Fibroblast of skin of left biceps (primary cell): ENCODE measurements at regions not wholly inside any gene's neighbourhood (a gene's known extent, or its start where the extent isn't known, plus 50 kb on each side); places are given as distances from the start of the nearest gene placed in this dataset.
"Not testable (repeated sequence)": the region's sequence is repeated elsewhere in the genome, so short reads cannot be mapped to it uniquely, and the experiment has no call there.

Experiments used
- DNase-seq, 2 experiments: peaks; one replicate each; pipeline ENCODE4 v3.0.0-alpha.2; 2013; ENCODE audit warnings: low read depth in 2 of 2

DNA sequence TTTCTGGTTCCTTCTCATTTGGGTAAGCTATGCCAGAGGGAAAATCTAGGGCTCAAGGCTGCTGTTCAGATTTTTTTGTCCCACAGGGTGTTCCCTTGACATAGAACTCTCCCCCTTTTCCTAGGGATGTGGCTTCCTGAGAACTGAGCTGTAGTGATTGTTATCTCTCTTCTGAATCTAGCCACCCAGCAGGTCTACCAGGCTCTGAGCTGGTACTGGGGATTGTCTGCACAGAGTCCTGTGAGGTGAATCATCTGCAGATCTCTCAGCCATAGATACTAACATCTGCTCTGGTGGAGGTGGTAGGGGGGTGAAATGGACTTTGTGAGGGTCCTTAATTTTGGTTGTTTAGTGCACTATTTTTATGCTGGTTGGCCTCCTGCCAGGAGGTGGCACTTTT lies 167.3 kb upstream of the PGR start:
- no peak for DNase-seq

DNA sequence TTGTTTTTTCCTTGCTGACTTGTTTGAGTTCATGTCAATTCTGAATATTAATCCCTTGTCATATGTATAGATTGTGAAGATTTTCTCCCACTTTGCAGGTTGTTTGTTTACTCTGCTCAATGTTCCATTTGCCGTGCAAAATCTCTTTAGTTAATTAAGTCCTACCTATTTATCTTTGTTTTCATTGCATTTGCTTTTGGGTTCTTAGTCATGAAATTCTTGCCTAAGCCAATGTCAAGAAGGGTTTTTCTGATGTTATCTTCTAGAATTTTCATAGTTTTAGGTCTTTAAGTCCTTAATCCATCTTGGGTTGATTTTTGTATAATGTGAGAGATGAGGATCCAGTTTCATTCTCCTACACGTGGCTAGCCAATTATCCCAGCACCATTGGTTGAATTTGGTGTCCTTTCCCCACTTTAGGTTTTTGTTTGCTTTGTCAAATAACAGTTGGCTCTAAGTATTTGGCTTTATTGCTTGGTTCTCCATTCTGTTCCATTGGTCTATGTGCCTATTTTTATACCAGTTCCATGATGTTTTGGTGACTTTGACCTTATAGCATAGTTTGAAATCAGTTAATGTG lies 163.1 kb upstream of the PGR start:
- DNase-seq: no peak

DNA sequence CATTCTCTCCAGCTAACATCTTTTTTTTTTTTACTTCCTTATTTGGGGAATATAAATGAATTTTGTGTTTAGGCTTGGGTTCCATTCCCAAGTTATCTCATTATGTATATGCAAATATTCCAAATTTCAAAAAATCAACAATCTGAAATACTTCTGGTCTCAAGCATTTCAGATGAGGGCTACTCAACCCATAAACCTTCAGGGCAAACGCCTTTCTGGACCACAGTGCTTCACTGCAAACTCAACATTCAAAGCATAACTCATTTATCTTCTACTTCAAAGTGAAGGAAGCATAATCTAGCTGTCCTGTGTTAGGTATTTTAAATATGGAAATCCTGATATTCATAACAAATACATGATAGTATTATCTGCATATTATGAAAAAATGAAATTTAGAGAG lies 161.7 kb upstream of the PGR start:
- DNase-seq: no peak

DNA sequence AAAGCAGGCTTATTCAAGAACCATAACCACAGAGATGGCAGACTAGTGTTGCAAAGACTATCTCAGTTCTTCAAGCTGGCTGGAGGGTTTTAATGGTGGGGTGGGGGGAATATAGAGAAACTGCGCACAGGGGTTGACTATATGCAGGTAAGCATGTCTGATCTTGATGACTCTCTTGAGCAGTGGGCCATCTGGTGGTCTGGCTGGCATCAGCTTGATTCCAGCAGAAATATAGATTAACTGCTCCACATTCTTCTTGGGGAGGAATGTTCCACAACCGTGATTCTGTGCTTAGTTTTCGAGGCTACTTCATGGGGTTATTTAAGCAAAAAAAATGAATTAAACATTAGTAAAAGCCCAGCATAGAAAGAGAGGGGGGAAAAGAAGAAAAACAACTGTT lies 158.8 kb upstream of the PGR start:
- DNase-seq: no peak

DNA sequence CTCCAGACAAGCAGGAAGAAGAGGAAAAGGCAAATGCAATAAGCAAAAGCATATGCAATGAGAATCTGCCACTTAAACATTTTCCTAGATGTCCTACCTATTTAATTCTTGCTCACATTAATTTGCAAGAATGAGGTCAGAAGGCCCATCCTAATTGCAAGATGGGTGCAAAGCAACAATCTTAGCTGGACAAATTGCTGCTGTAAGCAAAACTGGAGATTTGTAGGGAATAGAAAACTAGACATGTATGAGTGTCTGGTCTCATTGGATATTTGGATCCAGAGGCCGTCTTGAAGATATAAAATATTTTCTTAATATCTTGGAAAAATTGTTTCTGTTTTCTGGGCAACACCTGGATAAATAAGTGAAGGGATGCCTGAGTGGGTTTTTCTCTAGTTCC lies 150.1 kb upstream of the PGR start:
- no peak for DNase-seq

DNA sequence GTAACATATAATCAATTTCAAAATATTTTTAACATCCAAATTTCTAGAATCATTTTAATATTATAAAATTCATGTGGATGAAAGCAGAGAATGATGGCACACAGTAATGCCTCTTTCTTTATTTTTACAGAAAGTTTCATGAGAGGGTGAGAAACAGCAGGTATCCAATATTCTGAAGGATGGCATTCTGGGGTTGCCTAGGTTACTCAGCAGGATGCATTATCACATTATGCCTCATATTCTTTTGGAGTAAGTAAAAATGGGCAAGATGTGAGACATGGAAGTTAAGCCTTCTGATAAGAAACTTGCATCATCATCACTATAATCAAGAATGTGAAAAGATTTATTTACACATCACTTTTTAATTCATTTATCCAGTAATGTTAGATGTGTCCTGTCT lies 148.7 kb upstream of the PGR start:
- no peak for DNase-seq

DNA sequence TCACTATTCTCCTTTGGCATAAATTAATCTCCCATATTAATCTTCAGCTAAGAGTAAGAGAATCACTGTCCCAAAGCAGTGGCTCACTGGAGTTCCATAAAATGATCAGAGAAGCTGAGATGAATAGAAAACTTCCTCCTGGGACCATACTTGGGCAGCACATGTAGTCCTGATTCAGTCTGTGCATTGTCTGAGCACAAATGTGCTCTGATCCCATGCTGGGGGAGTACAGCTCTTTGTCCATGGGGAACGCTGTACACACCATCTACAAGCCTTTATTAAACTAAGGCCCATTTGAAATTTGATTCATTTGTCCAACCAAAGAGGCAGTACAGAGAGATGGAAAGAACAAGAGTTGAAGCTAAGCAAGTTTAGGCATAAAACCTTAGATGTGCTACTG lies 147.4 kb upstream of the PGR start:
- DNase-seq: no peak

DNA sequence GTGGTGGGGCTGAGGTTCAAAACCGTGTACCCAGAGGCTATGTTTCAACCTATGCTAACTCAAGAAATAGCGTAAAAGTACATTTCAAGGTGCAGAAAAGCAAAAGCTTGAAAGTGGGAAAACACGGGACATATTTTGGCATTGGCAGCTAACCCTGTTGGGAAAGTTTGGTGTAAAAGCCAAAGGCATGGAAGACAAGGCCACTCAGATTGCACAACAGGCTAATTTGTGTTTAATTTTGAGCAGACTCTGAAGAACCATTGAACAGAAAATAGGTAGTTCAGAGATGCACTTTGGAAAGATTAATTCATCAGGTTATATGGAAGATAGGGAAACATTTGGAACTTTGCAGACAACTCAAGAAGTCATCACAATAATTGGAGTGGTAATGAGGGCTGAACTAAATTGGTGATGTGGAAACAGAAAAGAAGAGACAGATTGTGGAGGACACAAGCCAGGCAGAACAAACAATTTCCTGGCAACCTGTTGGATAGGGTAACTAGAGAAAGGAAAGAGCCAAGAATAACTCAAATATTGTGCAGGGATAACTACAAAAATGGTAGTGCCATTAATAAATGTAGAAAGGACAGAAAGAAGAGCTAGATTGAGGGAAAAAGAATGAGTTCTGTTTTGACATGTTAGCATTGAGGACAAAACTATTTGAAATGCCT lies 140.5 kb upstream of the PGR start:
- DNase-seq: no peak

DNA sequence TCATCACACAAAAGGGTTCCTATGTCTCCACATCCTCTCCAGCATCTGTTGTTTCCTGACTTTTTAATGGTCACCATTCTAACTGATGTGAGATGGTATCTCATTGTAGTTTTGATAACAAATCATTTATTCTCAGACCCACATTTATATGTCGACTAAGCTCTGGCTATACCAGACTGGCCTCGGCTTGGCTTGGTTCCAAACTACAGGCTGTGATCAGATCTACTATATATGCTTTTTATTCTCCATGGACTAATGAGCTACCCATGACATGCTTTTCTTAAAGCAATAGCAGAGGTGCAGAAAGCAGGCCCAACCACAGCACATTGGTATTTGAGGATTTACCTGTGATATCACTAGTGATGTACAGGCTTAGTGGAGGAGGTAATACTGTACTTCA lies 139.8 kb upstream of the PGR start:
- DNase-seq: no peak

DNA sequence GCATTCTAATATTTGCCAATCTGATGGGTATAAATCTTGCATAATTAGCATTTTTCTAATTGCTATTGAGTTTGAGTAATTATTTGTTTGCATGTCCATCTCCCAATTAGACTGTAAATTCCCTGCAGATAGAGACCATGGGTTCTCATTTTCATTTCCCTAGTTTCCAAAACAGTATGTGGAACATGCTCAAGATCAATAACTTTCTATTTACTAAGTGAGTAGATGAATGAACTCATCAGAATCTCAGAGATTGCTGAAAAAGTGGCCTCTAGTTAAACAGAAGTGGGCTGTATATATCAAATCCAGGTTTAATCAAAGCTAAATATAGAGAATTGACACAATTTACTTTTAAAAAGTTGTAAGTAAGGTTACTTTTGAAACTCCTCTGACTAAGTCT lies 138.0 kb upstream of the PGR start:
- DNase-seq: no peak

DNA sequence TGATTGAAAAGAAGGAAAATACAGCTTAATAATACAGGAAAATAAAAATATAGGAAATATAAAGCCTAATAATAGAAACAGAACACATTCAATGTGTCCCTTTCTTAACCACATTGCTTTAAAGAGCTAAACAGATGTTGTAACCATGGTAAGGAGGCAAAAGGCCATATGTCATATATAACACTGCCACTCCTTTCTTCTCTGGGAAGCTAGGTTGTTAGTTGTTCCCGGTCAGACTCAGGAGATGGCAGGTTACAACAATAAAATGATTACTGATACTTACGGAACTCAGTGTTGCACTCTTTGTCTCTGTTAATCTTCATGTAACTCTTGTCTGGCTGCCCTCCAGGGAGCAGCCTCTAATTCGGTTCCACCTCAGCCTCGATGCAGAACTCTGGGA lies 134.7 kb upstream of the PGR start:
- no peak for DNase-seq

DNA sequence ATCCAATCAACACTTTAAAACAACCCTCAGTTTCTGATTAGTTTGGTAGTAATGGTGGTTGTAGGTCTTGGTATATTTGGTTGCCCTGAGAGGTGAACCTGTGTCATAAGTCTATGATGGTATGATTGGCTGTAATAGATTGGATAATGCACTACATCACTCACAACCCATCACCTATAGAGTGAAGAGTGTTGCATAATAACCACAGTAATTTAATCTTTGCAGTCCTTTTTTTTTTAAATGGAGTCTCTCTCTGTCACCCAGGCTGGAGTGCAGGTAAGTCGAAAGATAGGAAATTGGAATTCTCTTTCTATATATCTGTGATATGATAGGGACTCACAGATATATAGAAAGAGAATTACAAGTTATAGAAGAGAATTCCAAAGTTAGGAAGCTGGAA lies 133.4 kb upstream of the PGR start:
- DNase-seq: no peak

DNA sequence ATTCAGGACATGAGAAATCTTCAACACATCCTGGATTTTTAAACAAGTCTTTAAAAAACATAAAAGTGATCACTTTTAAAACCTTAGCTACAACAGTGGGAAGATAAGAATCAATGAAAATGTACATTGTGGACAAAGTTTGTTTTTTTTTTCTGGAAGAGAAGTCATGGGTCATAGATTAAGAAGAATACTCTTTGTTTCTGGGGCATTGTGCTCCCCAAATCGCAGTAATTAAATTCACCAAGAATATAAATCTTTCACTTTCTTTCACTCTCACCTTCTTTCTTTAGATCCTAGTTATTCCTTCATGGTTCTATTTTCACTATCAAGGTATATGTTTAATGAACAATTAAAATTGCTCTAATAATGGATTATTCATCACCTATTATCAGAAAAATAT lies 132.6 kb upstream of the PGR start:
- DNase-seq: no peak

DNA sequence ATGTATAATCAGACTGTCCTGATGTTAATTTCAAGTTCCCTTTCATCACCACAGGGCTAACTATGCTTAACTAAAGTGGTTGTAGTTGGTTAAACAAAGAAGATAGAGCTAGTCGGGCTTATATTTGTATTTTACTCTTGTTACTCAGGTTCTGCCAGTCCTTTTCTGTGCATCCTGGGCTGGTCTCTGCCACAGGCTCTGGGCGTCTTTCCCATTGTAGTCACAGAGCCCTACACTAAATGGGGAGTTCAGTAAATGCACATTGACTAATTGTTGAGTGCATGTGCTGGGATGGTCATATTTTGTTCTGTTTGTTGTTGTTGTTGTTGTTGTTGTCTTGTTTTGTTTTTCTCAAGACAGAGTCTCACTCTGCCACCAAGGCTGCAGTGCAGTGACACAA lies 125.4 kb upstream of the PGR start:
- DNase-seq: no peak

DNA sequence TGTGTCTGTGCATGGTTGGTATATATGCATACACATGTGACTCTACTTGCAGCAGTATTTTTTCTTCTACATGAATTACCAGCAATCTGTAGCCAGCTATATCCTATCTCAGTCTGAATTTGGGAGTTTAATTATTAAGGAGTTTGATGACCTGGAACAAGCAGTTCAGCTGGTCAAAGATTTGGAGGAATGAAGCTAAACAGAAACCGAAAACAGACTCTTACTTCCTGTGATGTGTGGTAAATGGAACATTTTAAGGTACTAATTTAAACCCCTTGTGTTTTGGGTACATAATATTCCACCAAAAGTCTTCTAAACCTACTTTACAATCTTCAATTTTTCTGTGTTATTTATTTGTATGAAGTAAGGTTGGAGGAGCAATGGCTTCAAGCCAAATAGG lies 124.4 kb upstream of the PGR start:
- no peak for DNase-seq

DNA sequence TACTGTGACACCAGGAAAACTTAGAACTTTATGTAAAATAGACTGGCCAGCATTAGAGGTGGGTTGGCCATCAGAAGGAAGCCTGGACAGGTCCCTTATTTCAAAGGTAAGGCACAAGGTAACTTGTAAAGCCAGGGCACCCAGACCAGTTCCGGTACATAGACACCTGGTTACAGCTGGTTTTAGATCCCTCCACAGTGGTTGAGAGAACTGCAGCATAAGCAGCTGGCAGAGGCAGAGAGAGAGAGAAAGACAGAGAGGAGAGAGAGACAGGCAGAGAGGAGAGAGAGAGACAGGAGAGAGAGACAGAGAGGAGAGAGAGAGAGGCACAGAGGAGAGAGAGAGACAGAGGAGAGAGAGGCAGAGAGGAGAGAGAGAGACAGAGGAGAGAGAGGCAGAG lies 116.0 kb upstream of the PGR start:
- DNase-seq: not testable (repeated sequence)

DNA sequence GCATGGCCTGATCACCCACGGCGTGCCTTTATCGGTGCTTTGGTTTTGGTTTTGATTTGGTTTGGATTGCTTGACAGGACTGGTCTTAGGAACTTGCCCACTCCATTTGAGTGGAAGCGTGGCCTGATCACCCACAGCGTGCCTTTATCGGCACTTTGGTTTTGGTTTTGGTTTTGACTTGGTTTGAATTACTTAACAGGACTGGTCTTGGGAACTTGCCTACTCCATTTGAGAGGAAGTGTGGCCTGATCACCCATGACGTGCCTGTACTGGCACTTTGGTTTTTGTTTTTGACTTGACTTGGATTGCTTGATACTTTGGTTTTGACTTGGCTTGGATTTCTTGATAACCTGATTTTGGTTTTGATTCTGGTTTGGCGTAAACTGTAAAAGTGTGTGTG lies 115.5 kb upstream of the PGR start:
- DNase-seq: not testable (repeated sequence)

DNA sequence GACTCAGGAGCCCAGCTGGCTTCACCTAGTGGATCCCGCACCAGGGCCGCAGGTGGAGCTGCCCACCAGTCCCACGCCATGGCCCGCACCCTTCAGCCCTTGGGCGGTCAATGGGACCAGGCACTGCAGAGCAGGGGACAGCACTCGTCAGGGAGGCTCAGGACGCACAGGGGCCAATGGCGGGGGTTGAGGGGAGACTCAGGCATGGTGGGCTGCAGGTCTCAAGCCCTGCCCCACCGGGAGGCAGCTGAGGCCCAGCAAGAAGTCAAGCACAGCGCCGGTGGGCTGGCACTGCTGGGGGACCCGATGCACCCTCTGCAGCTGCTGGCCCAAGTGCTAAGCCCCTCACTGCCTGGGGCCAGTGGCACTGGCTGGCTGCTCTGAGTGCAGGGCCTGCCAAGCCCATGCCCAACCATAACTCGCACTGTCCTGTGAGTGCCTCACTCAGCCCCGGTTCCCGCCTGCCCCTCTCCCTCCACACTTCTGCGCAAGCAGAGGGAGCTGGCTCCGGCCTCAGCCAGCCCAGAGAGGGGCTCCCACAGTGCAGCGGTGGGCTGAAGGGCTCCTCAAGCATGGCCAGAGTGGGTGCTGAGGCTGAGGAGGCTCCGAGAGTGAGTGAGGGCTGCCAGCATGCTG lies 111.7 kb upstream of the PGR start:
- no peak for DNase-seq

DNA sequence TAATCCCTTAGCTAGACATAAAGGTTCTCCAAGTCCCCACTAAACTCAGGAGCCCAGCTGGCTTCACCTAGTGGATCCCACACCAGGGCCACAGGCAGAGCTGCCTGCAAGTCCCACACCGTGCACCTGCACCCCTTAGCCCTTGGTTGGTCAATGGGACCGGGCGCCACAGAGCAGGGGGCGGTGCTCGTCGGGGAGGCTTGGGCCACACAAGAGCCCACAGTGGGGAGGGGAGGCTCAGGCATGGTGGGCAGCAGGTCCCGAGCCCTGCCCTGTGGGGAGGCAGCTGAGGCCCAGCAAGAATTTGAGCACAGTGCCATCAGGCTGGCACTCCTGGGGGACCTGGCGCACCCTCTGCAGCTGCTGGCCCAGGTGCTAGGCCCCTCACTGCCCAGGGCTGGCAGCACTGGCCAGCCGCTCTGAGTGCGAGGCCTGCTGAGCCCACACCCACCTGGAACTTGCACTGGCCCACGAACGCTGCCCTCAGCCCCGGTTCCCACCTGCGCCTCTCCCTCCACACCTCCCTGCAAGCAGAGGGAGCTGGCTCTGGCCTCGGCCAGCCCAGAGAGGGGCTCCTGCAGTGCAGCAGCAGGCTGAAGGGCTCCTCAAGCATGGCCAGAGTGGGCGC lies 101.7 kb upstream of the PGR start:
- not testable (repeated sequence) for DNase-seq

DNA sequence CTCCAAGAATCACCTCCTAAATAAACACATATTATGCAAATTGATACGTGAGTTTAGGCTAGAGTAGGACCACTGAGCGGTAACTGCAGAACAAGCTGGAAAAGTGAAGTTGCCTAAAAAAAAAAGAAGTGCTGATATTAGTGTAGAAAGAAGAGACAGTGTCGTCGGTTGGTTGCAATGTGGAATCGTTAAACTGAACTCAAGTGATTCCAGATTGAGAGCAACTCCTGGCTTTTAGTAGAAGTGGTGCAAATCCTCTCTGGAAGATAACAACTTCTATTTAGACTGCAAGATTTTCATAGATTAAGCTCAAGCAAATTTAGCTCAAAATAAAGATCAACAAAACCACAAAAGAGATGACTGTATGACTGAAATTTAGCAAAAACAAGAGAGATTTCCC lies 97.0 kb upstream of the PGR start:
- DNase-seq: no peak

DNA sequence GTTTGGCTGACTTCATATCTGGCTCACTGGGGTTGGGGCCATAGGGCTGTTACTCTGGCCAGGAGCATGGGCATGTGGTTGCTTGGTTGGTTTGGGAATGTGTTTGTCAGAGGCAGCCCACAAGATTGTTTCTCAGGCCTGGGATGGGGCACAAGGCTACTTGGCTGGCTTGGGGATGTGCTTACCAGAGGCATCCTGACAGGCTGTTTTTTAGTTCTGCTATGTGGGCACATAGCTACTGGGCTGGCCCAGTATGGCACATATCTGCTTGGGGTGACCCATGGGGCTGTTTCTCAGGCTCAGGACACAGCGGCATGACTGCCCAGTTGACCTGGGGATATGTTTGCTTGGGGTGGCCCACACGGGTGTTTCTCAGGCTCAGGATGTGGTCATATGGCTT lies 94.6 kb upstream of the PGR start:
- DNase-seq: no peak

DNA sequence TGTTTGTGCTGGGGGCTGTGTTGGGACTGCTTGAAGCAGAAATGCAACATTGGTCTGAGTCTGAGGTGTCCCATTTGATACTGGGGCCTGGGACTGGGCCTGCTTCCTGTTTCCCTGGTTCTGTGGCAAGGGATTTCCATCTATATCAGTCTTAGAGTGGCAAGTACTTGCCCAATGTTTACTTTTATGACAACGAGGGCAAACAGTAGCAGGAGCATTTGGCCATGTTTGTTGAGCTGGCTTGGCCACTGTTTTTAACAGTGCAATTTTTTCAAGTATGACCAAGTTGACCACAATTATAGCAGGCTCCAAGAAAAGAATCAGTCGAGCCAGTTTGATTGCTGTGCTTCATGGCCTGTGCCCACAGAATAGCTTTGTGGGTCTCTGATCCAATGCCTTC lies 88.5 kb upstream of the PGR start:
- DNase-seq: not testable (repeated sequence)

DNA sequence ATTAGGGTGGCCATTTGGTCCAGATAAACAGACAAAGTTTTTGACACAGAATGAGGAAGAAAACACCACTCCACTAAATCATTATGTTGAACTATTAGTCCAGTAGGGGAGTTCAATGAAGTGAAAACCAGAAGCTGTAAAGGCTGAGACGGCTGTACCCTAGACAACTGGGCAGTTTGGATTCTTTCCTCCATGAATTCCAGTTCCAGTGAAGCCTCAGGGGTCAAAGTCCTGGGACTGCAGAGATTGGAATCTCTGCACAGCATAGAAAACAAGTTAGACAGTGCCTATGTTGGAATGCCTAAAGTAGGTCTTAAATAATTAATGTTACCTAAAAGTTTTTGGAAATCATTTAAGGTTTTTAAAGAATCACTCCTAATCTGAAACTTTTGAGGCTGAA lies 86.5 kb upstream of the PGR start:
- DNase-seq: not testable (repeated sequence)
